NCI-H69 (cell line): ENCODE measurements at regions not wholly inside any gene's neighbourhood (a gene's known extent, or its start where the extent isn't known, plus 50 kb on each side); places are given as distances from the start of the nearest gene placed in this dataset.

ENCODE experiments used
- DNase-seq: peaks from one replicate; lab custom pipeline; 2025; lab: John Stamatoyannopoulos, UW

DNA sequence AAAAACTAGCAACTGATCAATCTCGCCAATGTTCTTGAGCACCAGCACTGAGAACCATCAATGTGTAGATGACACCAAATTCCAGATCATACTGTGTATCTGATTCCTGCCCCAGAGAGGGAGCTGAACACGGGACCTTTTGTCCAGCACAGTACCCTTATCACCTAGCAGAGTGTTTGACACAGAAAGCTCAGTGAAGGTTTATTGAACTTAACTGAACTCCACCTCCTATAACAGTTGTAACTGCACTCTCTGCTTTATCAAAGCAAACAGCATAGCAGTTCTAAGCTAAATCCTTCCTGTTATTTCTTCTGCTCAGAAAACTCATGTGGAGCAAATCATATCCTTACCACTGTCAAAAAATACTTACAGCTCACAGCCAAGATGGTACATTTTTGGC lies 183.4 kb upstream of the SLCO3A1 start:
- DNase-seq = no peak

- no peak for DNase-seq
Observed at GRCh38 chr15:91678003-91678402, 175.5 kb upstream of the SLCO3A1 start.

DNA sequence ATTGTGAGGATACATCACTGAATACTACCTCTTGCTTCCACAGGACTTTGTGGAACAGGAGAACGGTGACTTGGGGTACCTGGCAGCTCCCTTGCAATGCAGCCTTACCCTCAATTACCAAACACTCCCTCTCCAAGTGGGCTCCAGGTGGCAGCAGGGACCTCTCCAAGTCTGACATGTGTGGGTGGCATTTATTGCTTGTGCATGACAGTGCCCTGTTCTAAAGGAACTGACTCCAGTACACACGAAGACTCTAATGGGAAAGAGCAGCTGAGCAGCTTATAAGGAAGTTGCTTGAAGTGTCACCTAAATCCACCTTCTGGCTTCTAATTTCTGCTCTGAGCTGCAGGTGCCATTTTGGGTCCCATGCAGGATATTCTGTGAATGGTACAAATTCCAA lies 174.1 kb upstream of the SLCO3A1 start:
- no peak for DNase-seq

DNA sequence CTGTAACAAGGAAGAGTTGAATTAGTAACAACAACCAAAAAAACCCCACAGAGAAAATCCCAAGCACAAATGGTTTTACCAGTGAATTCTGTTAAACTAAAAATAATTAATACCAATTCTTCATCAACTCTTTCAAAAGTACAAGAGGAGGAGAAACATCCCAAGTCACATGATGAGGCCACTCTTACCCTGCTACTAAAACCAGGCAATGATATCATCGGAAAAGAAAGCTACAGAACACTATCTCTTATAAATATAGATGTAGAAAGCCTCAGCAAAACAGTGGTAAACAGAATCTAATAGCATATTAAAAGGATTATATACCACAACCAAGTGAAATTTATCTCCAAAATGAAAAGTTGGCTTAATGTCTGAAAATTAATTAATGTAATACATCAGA lies 168.1 kb upstream of the SLCO3A1 start:
- DNase-seq = no peak

GRCh38 chr15:91688811-91689210 lies 164.7 kb upstream of the SLCO3A1 start:
- no peak for DNase-seq

DNA sequence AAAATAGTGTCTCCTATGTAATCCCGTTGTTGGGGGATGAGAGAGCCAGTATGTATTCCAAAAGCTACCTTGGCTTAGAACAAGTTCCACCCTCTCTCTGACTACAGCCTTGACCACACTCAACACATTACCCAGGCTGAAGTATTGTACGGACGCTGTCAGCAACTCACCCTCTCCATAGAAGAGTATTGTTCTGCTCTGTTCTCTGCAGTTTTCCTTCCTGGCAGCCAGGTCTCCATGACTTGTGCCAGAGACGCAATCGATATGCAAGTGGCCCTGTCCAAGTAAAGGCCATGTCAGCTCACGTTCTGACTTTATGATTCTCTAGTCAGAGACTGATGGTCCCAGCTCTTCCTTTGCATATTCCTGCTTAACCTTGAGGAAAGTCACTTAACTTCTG lies 164.1 kb upstream of the SLCO3A1 start:
- no peak for DNase-seq

GRCh38 chr15:91692596-91692995 lies 160.9 kb upstream of the SLCO3A1 start:
- DNase-seq = no peak

GRCh38 chr15:91694131-91694830 lies 159.2 kb upstream of the SLCO3A1 start:
- DNase-seq = no peak

GRCh38 chr15:91694831-91695210 lies 158.7 kb upstream of the SLCO3A1 start:
- no peak for DNase-seq

GRCh38 chr15:91695799-91696198 lies 157.7 kb upstream of the SLCO3A1 start:
- no peak for DNase-seq

GRCh38 chr15:91696981-91697380 lies 156.5 kb upstream of the SLCO3A1 start:
- DNase-seq = no peak

DNA sequence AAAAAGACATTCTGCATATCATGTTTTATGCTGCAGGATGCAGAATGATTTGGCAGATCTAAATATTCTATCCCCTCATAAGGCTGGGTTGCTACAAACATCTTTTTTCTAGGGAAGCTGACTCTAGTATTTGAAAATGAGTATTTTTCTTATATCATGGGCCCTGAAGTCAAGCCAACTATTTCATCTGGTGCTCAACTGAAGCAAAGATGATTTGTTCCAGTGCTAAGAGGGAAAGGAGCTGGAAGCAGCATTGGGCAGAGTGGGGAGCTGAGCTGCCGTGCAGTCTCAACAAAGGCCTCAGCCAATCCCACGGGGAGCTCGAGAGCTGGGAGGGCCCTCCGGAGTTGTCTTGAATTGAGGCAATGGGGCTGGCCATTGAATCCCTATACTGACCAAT lies 155.3 kb upstream of the SLCO3A1 start:
- DNase-seq = no peak

- DNase-seq = no peak
Observed at GRCh38 chr15:91699741-91700140, 153.8 kb upstream of the SLCO3A1 start.

- DNase-seq = no peak
Observed at GRCh38 chr15:91703274-91703673, 150.2 kb upstream of the SLCO3A1 start.

GRCh38 chr15:91704343-91704742 lies 149.2 kb upstream of the SLCO3A1 start:
- no peak for DNase-seq

- peak; percentile 76 for DNase-seq
Observed at GRCh38 chr15:91706322-91707032, 147.0 kb upstream of the SLCO3A1 start.

DNA sequence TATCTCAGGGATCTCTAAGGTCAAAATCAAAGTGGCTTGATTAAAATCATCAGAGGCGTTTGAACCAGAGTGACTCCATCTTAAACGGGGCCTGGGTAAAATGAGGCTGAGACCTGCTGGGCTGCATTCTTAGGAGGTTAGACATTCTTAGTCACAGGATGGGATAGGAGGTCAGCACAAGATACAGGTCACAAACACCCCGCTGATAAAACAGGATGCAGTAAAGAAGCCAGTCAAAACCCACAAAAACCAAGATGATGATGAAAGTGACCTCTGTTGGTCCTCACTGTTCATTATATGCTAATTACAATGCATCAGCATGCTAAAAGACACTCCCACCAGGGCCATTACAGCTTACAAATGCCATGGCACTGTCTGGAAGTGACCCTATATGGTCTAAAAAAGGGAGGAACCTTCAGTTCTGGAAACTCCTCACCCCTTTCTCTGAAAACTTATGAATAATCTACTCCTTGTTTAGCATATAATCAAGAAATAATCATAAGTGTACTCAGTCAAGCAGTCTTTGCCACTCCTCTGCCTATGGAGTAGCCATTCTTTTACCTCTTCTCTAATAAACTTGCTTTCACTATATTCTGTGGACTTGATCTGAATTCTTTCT lies 143.3 kb upstream of the SLCO3A1 start:
- DNase-seq = no peak

- DNase-seq = no peak
Observed at GRCh38 chr15:91711384-91712033, 142.0 kb upstream of the SLCO3A1 start.

DNA sequence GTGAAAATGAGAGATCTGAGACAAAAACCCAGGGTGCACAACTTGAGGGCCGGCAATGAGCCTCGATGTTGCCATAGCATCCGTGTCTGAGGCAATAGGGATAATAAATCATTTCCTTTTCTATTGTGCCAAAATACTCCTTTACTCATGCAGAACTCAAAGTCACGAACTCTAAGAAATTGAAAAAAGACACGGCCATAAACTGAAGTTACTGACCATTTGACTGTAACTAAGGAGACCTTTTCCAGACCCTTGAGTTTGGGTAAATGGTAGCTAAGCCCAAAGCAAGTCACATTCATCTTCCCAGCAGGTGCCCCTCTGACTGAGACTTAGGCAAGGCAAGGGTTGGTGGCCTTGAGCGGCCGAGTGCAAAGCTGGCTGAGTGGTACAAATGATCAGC lies 141.2 kb upstream of the SLCO3A1 start:
- DNase-seq = no peak

DNA sequence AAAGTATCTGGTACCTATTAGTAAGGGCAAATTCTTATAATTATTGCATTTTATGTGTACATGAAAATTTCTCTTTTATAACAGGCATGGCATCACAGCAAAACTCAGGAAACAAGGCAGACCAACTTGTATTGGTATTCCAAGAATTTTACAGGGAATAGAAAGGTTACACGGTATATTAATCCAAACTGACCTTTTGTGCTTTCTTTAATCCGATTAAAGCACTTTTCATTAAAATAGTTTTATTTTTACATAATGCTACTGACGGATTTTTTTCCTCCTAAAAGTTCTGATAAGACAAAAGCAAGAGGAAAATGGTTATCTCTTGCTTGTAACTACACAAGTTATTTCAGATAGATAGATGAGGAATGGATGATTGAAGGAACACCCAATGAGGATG lies 137.0 kb upstream of the SLCO3A1 start:
- no peak for DNase-seq

DNA sequence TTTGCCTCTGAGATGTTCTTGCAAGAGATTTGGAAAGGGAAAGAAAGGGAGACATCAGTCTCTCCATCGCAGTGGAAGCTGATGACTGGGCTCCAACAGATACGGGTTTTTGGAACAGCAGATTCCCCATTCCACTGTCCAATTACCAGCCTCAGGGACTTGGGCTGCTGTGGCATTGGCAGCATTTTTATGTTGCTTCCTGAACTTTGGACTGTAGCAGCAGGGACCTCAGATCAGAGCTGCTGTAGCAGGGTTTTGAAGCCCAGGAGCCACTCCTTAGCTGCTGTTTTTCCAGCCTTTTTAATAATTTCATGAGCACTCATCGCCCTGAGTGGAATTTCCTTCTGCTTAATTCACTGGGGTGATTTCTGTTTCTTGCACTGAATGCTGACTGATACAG lies 135.7 kb upstream of the SLCO3A1 start:
- DNase-seq = no peak

DNA sequence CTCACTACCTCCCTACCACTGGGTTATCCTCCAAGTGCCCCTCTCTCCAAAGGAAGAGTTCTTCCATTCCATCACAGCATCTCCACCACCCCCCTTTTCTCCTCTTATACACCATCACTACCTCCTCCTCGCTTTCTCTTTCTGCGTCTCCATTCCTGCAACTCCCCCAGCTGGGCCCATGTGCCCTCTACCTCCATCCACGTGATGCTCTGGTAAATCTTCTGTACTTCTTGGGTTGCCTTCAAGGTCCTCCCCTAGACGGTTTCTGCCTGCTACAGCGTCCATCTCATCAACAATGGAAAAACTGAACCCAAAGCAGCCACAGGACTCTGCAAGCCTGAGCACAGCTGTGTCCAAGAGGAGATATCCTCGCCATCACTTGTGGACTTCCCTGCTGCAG lies 129.5 kb upstream of the SLCO3A1 start:
- DNase-seq = no peak

DNA sequence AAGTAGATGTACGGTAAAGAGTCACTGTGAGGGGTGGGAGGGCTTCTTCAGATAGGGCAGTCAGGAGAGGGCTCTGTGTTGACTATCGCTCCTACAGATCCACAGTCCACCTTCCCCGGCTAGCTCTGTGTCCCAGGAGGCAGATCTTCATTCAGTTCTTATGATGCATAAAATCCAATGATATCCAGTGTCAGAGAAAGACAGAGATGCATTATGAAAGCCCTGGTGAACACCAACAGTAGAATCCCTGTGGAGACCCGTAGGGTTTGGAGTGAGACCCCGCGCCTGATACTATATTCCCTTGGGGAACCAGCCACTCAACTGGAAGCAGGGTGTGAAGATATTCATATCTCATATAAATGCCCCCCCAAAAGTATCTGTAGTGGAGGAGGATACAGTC lies 119.8 kb upstream of the SLCO3A1 start:
- DNase-seq = no peak
